ENCODE measurements at regions not wholly inside any gene's neighbourhood (a gene's known extent, or its start where the extent isn't known, plus 50 kb on each side); places are given as distances from the start of the nearest gene placed in this dataset.

GRCh38 chr7:55307123-55307916 lies 57.8 kb upstream of the LANCL2 start:
- TF ChIP-seq POLR2AphosphoS5 (IDR thresholded peaks at IDR 0.05; ENCODE audit: borderline replicate concordance, low read depth, low read length), result no peak
- TF ChIP-seq EZH2 (IDR thresholded peaks at IDR 0.05), result no peak
- no peak for TF ChIP-seq FOXP2 (optimal IDR thresholded peaks at IDR 0.05; ENCODE audit: control extremely low read depth, extremely low read length, insufficient read depth)

Data from SK-N-MC (cell line).